D721Med (cell line): ENCODE measurements at regions not wholly inside any gene's neighbourhood (a gene's known extent, or its start where the extent isn't known, plus 50 kb on each side); places are given as distances from the start of the nearest gene placed in this dataset.
"Not testable (repeated sequence)": the region's sequence is repeated elsewhere in the genome, so short reads cannot be mapped to it uniquely, and the experiment has no call there.

Source experiments
- DNase-seq: peaks from one replicate; pipeline ENCODE4 v3.0.0; 2011; ENCODE audit warnings: low spot score; ENCODE audit not compliant: insufficient read length
- FAIRE-seq: peaks from 2 replicates; lab custom pipeline; 2011; peaks lifted over from hg19 to GRCh38; lab: Jason Lieb, UNC
- TF ChIP-seq, protein P1 (sequence below): IDR thresholded peaks from 2 replicates; pipeline ENCODE4 v1.5.1; 2012; ENCODE audit warnings: mild to moderate bottlenecking, control low read depth; ENCODE audit not compliant: insufficient read depth; ENCODE audit errors: missing control alignments

DNA sequence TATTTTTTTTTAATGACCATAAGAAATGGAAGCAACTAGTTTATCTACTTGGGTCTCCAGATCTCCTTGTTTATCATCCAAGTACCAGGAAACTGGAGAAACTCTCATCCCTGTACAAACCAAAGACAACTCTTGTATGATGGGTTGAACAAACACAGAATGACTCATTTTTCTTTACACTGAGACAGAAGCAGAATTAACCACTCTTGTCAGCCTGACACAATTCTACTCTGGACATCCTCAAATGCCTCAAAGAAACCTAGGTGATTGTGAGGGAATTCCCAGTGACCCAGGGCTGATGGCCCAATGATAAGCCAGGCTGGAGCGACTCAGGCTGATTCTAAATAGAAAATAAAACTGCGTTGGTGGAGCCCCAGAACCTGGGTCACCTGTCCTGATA lies 151.5 kb downstream of the ZNF737 start:
- no peak for DNase-seq
- TF ChIP-seq, protein P1, sequence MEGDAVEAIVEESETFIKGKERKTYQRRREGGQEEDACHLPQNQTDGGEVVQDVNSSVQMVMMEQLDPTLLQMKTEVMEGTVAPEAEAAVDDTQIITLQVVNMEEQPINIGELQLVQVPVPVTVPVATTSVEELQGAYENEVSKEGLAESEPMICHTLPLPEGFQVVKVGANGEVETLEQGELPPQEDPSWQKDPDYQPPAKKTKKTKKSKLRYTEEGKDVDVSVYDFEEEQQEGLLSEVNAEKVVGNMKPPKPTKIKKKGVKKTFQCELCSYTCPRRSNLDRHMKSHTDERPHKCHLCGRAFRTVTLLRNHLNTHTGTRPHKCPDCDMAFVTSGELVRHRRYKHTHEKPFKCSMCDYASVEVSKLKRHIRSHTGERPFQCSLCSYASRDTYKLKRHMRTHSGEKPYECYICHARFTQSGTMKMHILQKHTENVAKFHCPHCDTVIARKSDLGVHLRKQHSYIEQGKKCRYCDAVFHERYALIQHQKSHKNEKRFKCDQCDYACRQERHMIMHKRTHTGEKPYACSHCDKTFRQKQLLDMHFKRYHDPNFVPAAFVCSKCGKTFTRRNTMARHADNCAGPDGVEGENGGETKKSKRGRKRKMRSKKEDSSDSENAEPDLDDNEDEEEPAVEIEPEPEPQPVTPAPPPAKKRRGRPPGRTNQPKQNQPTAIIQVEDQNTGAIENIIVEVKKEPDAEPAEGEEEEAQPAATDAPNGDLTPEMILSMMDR: no peak
- no peak for FAIRE-seq

DNA sequence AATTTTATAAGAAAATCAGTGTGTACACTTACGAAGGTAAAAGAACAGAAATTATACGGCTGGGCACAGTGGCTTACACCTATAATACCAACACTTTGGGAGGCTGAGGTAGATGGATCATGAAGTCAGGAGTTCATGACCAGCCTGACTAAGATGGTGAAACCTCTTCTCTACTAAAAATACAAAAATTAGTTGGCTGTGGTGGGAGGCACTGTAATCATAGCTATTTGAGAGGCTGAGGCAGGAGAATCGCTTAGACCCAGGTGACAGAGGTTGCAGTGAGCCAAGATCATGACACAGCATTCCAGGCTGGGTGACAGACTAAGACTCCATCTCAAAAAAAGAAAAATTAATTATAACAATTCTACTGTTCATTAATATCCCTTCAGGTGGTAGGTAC lies 151.9 kb downstream of the ZNF737 start:
- FAIRE-seq (no peak), DNase-seq (no peak)
- TF ChIP-seq, protein P1: no peak

DNA sequence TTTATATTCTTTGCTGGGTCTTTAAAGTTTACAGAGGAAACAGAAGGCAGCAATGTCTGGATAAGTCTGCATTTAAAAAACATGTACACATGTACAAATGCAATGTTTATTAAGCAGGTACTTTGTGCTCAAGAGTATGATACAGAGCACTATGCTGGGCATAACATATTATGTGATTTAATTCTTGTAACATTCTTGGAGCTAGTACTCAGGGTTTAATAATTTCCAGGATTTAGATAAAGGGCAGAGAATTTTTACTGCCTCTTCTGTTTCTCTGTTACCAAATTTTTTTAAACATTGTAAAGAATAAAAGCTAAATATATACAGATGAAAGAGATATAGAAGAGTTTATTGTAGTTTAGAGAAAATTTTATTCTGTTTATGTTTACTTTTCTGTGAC lies 152.7 kb downstream of the ZNF737 start:
- DNase-seq (no peak), FAIRE-seq (no peak)
- TF ChIP-seq, protein P1: no peak

DNA sequence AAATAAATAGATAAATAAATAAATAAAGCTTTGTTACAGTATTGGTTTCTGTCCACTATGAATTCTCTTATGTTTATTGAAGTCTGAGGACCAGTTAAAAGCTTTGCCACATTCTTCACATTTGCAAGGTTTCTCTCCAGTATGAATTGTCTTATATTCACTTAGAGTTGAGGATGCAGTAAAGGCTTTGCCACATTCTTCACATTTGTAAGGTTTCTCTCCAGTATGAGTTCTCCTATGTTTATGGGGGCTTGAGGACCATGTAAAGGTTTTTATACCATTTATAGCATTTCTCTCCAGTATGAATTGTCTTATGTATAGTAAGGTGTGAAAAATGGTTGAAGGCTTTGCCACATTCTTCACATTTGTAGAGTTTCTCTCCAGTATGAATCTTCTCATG lies 168.3 kb downstream of the ZNF737 start:
- FAIRE-seq (no peak), DNase-seq (no peak)
- TF ChIP-seq, protein P1: no peak

DNA sequence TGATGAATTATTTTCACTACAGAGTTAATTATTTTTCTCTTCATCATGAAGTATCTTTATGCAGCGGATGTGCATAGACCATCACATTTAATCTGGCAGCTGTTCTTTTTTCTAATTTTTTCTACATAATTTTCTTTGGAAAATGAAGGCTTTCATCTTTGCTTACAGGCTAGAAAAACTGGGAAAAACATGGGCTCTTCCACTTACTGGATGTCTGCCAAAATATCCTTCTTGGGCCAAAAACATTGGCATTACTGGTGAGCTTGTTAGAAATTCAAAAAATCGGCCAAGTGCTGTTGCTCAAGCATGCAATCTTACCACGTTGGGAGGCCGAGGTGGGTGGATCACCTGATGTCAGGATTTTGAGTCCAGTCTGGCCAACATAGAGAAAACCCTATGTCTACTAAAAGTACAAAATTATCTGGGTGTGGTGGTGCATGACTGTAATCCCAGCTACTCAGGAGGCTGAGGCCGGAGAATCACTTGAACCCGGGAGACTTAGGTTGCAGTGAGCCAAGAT lies 176.8 kb downstream of the ZNF737 start:
- TF ChIP-seq, protein P1: no peak
- DNase-seq (no peak), FAIRE-seq (no peak)

- DNase-seq (no peak), FAIRE-seq (no peak)
- TF ChIP-seq, protein P1: no peak
Observed at GRCh38 chr19:20385061-20385460, 180.5 kb downstream of the ZNF737 start.

- no peak for DNase-seq
- peak; percentile 11 for FAIRE-seq
- TF ChIP-seq, protein P1: no peak
Observed at GRCh38 chr19:20371911-20372310, 193.7 kb downstream of the ZNF737 start.

DNA sequence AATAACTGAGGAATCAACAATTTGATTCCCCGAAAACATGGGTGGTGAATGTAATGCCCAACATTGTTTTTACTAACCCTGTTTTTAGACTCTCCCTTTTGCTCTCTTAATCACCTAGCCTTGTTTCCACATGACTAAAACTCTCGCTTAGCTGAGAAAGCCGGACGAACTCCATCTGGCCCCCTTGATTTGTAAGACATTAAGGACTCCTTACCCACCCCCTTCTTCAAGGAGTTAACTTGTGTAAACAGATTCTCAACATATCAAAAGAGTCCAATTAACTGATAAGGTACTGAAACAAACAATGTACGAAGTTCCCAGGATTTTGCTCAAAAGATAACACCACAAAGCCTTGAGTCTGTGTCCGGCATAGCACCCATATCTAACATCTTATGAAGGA lies 194.3 kb downstream of the ZNF737 start:
- FAIRE-seq, DNase-seq: not testable (repeated sequence)
